HUDEP-2 (cell line): ENCODE measurements at regions not wholly inside any gene's neighbourhood (a gene's known extent, or its start where the extent isn't known, plus 50 kb on each side); places are given as distances from the start of the nearest gene placed in this dataset.
"Not testable (repeated sequence)": the region's sequence is repeated elsewhere in the genome, so short reads cannot be mapped to it uniquely, and the experiment has no call there.

Experiments used
- DNase-seq, 76 experiments: peaks; one replicate each; lab custom pipeline; 2025; ENCODE audit not compliant: unreplicated experiment in 76 of 76; lab: John Stamatoyannopoulos, UW

DNA sequence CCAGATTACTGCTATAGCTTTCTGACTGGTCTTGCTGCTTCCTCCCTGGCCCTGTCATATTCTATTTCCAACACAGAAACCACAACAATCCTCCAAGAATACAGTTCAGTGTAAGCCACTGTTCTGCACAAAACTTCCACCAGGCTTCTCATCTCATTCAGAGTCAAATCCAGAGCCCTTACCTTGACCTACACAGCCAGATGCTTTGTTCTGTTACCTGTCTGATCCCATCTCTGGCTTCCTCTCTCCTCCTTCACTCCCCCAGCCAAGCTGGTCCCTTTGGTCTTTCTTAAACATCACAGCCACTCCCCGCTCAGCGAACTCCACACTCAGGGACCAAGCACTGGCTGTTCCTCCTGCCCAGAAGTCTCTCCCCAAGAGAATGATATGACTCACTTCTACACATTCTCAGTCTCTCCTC is 84.8 kb upstream of the BMP2K start:
- peak in 22 of 76 experiments; percentile 3 to 56 (median 19) for DNase-seq

DNA sequence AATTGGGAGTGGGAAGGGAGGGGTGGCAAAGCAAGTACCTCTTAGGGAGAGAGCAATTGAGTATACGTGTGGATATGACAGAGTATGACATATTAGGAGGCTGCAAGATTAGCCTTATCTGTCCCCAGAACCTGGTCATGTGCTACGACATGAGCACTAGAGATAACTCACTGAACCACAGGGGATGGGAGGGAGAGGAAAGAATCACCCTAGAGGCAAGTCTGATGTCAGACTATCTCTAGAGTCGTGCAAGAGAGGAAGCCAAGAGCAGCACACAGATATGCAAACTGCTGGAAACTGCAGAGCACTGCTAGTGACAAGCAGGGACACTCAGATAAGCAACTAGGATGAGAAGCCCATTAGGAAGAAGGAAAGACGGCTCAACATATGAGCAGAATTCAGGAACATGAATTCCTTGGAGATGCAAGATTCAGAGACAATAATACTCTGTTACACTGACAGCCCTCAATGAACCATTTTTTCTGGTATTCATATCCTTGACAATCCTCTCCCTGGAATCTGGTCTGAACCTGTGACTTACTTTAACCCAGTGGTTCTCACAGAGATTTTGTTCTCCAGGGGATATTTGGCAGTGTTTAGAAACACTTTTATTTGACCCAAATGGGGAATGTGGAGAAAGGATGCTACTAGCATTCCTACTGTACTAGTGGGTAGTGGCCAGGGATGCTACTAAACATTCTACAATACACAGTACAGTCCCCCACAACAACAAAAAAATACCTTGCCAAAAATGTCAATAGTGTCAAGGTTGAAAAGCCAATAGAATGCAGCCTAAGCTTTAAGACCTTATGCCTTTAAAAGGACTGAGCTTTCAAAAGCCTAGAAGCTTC is 84.0 kb upstream of the BMP2K start:
- DNase-seq: peak in 74 of 76 experiments; percentile 5 to 99 (median 90)

DNA sequence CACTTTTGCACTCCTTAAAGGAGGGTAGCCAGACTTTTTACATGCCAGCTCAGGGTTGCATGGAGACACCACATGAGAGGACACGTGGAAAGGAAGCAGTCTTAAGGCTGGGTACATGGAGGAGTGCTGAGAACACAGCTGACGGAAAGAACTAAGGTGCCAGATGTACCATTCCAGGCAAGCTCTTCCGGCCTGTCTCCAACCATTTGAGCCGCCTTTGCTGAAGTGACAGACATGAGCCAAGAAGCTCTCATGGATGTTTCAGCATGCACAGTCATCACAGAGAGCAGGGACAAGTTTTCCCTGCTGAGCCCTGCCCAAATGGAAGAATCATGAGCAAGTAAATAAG is 83.4 kb upstream of the BMP2K start:
- DNase-seq: peak in 4 of 76 experiments; percentile 5 to 26 (median 10)

DNA sequence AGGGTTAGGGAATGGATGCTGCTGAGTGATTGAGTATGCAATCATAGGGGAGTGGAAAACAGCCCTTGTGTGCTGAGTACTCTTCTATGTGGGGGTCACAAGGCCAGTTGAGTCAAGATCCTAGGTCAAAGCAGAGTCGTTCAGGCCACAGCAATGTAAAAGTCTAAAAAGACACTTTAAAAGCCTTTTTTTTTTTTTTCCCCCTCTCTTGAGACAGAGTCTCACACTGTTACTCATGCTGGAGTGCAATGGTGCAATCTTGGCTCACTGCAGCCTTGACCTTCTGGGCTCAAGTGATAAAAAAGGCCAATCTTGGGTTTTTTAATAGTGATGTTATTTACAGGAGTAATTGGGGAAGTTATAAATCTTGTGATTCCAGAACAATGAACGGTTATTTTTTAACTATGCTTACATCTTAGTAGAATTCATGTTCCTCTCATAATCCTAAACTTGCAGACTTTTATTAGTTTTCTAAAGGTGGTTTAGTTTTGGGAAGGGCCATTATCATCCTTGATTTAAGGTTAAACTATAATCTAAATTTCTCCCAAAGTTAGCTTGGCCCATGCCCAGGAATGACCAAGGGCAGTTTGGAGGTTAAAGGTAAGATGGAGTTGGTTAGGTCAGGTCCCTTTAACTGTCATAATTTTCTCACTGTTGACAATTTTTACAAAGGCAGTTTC is 82.2 kb upstream of the BMP2K start:
- DNase-seq: peak in 59 of 76 experiments; percentile 2 to 70 (median 30)

DNA sequence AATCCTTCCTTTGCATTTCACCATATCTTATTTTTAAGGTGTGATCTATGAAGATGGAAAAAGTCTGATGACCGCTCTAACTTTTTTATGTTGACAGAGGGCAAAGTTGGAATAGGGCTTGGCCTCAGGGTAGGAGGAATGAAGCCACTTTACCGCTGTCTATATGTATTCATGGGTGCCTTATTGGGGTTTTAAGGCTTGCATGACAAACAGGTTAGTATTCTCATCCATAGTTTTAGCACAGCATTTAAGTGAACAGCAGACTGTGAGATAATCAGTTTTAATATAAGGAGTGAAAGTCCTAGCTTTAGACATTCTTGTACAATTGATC is 81.7 kb upstream of the BMP2K start:
- DNase-seq: no peak

DNA sequence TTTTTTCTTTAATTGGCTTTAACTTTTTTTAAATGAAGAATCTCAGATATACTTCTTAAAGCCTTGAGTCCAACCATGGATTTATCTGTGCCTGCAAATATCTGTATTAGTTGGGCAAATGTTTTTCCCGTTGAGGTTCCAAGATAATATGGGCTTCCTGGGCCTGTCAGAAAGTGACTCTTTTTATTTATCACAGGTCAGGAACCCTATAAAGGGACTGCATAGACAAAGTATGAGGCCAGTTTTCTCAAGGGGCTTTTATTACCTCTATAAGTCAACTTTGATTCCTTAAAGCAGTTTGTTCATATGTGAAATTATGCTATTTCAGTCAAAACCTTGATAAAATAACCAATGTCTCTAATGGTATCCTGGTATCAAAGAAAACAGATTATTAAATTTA is 80.2 kb upstream of the BMP2K start:
- DNase-seq: no peak

DNA sequence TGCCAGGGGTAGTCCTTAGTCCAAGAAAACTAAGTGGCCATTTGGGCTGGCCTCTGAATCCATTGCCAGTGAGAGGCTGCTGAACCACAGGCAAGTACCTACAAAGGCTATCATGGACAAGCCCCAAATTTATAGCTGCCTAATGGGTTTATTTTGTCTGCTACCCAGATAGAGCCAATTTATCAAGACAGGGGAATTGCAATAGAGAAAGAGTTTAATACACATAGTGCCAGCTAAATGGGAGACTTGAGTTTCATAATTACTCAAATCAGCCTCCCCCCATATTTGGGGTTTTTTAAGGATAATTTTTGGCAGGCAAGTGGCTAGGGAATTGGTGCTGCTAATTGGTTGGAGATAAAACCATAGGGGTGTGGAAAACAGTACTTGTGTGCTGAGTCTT is 73.1 kb upstream of the BMP2K start:
- no peak for DNase-seq

DNA sequence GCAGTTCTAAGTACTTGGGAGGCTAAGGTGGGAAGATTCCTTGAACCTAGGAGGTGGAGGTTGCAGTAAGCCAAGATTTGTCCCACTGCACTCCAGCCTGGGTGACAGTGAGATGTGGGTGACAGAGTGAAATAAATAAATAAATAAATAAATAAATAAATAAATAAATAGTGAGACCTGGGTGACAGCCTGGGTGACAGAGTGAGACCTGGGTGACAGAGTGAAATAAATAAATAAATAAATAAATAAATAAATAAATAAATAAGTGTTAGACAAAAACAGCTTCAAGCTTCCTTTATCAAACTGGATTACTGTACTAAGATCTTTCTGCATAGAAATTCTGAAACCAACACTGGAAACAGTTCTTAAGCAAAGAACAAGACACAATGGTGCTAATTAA is 71.8 kb upstream of the BMP2K start:
- DNase-seq: no peak

DNA sequence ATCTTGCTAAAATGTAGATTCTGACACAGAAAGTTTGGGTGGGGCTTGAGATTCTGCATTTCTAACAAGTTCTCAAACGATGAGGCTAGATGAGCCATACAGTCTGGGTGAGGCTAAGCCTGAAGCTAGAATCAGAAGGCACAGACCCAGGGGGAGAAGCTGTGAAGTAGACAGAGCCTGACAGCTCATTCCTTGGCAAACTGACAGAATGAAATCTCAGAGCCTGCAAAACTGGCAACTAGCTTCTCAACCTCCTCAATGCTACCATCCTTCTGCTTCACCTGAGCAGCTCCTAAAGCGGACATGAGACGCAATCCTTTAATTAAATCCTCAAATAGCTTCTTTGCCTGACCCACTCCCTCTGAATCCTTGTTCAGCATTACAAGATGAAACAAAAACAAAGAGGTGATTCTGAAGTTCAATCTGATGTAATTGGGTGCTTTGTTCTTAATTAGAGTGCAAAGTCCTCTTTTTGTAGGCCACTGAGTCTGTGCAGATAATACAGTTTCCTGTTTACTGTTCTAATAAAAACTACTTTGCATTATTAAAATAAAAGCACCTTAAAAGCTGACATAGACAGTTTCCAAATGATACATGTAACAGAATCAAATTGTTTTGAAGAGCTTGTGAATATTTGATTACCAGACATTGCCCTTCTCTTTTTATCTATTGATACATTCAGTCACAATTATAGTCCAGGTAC is 71.0 kb upstream of the BMP2K start:
- peak in 71 of 76 experiments; percentile 1 to 83 (median 44) for DNase-seq

DNA sequence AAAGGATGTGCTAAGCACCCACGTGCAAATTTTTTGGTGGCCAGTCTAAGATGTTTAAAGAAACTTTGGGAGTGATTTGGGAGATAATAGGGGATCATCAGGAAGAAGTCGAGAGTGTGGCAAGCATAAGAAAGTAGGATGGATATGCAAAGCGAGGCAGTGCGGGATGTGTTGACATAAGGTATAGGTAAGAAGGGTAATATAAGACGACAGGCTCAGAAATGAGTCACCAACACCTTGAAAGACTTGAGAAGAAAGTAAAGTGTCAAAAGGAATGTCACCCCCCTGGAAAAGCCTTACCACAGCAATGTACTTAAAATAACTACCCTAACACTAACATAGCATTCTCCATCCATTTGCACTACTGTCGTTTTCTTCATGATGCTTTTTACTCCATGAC is 69.8 kb upstream of the BMP2K start:
- DNase-seq: no peak

DNA sequence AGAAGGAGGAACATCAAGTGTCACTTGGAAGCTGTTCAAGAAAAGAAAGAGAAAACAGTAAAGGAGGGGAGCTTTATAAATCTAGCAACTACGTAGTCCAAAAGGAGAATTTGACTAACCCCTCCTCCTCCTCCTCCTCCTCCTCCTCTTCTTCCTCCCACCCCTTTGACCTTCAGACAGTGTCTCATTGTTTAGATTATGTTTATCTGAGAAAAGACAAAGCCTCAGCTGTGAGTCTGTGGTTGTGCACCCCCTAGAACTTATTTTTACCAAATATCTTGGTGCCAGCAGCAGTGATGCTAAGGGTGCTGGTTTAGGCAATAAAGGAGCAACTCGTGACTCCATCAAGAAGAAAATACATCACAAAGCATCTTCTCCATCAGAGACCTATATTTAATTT is 68.9 kb upstream of the BMP2K start:
- peak in 41 of 76 experiments; percentile 2 to 67 (median 29) for DNase-seq

DNA sequence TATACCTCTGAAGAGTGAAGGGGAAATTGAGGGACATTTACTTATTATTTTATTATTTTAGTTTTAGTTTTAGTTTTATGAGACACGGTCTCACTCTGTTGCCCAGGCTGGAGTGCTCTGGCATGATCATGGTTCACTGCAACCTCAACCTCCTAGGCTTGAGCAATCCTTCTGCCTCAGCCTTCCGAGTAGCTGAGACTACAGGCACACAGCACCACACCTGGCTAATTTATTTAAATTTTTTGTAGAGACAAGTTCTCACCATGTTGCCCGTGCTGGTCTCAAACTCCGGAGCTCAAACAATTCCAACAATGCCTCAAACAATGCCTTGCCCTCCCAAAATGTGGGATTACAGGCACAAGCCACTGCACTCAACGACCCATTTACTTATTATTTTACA is 68.4 kb upstream of the BMP2K start:
- DNase-seq: no peak

DNA sequence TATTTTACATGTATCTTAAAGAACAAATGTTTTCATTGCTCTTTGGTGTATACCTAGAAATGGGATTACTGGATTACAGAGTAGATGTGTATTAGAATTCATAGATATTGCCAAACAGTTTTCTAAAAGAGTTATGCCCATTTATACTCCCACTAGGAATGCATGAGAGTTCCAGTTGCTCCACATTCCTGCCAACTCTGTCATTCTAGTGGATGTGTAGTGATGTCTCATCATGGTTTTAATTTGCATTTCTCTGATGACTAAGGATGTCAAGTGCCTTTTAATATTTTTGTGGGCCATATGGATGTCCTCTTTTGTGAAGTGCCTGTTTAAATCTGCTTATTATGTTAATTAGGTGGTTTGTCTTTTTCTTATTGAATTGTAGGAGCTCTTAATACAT is 65.6 kb upstream of the BMP2K start:
- no peak for DNase-seq

DNA sequence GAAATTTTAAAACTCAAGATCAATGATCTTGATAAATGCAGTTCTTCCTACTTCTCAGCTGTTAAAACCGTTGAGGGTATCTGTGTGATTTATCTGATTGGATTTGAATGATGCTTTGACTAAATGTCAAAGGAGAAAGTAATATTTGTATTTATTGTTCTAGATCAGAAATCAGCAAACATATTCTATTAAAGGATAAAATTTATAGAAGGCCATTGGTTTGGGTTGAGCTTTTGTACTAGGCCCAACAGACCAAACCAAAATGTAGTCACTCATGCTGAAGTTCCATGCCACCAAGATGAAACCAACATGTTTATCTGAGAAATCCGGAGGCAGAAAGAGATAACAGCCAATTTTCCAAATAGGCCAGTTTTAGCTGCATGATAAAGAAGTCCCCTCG is 64.5 kb upstream of the BMP2K start:
- peak in 1 of 76 experiments; percentile 17 for DNase-seq

DNA sequence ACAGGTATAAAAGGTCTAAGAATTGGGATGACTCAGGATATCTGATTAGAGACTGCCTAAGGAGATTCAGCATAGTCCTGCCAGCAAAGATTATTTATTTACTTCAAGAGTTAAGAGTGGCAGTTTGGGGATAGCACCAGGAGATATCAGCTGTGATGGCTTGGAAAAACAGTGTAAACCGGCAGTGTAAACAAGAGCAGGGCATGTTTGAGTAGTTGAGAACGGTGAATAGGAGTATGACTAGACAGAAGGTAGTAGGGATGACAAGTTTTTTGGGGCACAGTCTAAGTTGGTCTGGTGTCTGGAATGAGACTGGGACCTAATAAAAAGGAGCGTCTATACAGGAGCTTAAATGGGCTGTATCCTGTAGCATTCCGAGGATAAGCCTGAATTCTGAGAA is 61.6 kb upstream of the BMP2K start:
- DNase-seq: not testable (repeated sequence)

DNA sequence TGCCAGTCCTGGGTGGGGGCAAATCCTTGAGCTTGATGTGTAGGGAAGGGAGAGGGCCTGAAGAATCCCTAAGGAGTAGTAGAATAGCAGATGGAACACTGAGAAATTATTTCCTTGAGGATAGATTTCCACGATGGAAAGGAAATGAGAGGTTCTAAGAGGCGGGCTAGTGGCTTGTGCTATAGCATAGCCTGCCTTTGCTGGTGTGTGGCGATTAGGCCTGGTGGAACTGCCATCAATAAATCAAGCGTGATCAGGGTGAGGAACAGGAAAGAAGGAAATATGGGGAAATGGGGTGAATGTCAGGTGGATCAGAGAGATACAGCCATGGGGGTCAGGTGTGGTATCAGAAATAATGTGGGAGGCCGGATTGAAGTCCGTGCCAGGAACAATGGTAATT is 60.8 kb upstream of the BMP2K start:
- not testable (repeated sequence) for DNase-seq

DNA sequence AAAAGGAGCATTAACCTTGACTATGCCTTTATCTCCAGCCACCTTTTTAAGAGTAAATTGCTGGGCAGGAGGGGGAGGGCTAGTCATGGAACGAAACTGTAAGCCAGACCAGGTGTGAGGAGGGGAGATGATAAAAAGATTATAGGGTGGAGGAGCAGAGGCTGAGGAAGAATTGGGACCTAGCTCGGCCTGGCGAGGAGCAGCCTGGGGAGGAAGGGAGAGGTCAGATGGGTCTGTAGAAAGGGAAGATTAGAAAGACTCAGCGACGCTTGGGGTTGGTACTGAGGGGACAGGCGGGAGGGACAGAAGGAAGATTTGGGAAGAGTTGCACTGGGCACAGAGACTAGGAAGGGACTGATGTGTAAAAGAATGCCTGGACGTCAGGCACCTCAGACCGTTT is 58.4 kb upstream of the BMP2K start:
- not testable (repeated sequence) for DNase-seq

DNA sequence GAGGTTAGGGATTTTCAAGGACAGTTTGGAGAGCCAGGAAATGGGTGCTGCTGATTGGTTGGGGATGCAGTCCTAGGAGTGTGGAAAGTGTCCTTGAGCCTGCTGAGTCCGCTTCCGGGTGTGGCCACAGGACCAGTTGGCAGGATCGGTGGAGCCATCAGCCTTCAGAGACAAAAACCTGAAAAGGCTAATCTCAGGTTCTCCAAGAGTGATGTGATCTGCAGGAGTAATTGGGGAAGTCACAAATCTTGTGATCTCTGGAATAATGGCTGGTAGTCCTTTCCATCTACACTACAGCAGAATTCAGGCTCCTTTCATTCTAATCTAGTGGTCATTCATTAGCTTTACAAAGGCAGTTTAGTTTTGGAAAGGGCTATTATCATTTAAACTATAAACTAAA is 55.9 kb upstream of the BMP2K start:
- no peak for DNase-seq

DNA sequence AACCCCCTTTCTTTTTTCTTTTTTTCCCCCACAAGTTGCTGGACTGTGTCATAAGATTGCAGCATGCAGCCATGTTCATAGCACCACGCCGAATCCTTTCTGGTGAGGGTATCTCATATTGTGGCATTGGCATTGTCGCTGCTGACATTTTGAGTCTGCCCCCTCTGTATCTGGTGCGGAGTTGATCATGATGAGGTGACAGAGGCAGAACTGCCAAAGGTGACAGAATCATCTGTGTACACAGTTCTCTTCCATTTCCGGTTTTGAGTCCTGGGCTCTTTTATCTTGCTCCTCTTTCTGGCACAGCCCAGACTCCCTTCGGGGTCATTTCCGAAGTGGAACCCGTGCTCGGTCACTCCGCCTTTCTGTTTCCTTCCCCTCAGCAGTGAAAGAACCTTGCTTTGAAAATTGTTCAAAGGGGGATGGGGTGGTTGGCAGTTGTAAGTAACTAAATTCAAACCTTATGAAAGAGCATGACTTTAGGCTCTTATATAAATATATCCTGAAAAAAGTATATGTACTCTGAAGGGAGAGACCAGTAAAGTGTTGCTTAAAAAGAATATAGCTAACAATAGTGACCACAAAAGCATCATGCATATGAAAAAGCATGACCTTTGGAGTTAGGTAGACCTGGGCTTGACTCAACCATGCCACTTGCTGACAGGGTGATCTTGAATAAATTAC is 55.0 kb upstream of the BMP2K start:
- DNase-seq: peak in 65 of 76 experiments; percentile 1 to 70 (median 29)

DNA sequence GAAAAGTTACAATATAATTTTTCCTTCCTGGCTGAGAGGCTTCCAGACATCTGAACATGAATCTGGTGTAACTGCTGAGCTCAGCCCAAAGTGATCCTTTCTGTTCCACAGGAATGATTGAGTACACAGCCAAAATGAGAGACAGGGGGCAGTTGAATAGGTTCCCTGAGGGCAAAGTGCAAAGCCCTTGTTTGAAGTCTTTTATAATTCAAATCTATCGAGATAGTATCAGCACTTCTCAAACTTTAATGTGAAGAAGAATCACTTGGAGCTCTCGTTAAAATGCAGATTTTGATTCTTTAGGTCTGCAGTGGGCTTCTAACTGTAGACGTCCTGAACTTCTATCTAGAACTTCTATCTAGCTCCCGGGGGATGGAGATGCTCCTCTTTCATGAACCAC is 54.4 kb upstream of the BMP2K start:
- no peak for DNase-seq

DNA sequence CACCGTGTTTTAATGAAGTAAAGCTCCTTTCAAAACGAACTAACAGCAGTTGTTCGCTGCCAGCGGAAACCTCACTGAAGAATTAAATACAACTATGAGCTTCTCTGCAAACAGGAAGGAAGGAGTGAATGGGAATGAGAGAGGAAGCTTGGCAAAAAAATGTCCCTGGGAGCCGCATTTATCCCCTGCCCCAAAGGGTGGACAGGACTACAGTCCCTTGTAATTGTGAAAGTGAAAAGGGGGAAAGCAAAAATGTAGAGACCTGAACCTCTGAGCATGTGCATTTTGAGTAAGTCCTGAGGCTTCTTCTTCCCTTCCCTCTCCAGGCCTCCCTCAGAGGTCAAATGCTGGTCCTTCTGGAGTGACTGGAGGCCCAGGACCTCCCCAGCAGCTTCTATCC is 53.8 kb upstream of the BMP2K start:
- no peak for DNase-seq
